Common myeloid progenitor, CD34-positive (primary cell): ENCODE measurements at regions not wholly inside any gene's neighbourhood (a gene's known extent, or its start where the extent isn't known, plus 50 kb on each side); places are given as distances from the start of the nearest gene placed in this dataset.
"Not testable (repeated sequence)": the region's sequence is repeated elsewhere in the genome, so short reads cannot be mapped to it uniquely, and the experiment has no call there.

Experiments used
- CTCF ChIA-PET: fragments of 350-600 bp; sonication (Branson Sonifier 250); formaldehyde crosslinking; loops from one replicate; lab custom pipeline; 2021; ENCODE audit warnings: antibody characterized with exemption; lab: Charles Lee
- POLR2A ChIA-PET: fragments of 350-600 bp; sonication (Branson Sonifier 250); formaldehyde crosslinking; loops from one replicate; lab custom pipeline; 2021; ENCODE audit warnings: antibody characterized with exemption; lab: Charles Lee
- DNase-seq, 3 donors: peaks; one replicate each; pipeline versions ENCODE4 v3.0.0 to v3.0.0-alpha.2; 2013
- H3K27ac ChIP-seq, 2 experiments: 1 replicate in 1 of 2; 2 replicates in 1 of 2; pipeline ENCODE4 v1.7.0; 2013; ENCODE audit warnings: inconsistent platforms in 2 of 2, low read length in 2 of 2, mild to moderate bottlenecking in 2 of 2, low read depth in 1 of 2, moderate library complexity in 1 of 2; ENCODE audit not compliant: severe bottlenecking in 2 of 2, insufficient read depth in 1 of 2, poor library complexity in 1 of 2
- H3K27me3 ChIP-seq, 5 experiments: replicated peaks in 2 of 5; 1 replicate in 3 of 5; 2 replicates in 2 of 5; pipeline versions ENCODE4 v1.6.1 to v1.7.0; 2013; ENCODE audit warnings: low read length in 4 of 5, mild to moderate bottlenecking in 2 of 5, moderate library complexity in 2 of 5, inconsistent platforms in 1 of 5; ENCODE audit not compliant: insufficient read depth in 5 of 5, control insufficient read depth in 4 of 5
- H3K36me3 ChIP-seq, 4 experiments: 1 replicate in 2 of 4; 2 replicates in 2 of 4; pipeline versions ENCODE4 v1.6.1 to v1.7.0; 2013; ENCODE audit warnings: low read length in 3 of 4, control low read depth in 1 of 4, mild to moderate bottlenecking in 1 of 4; ENCODE audit not compliant: control insufficient read depth in 4 of 4, insufficient read depth in 4 of 4
- H3K4me1 ChIP-seq, 4 experiments: 1 replicate in 3 of 4; 2 replicates in 1 of 4; pipeline versions ENCODE4 v1.6.1 to v1.7.1; 2013; ENCODE audit warnings: low read length in 3 of 4, mild to moderate bottlenecking in 3 of 4, control low read depth in 1 of 4, inconsistent platforms in 1 of 4, moderate library complexity in 1 of 4; ENCODE audit not compliant: control insufficient read depth in 4 of 4, insufficient read depth in 4 of 4; ENCODE audit errors: control extremely low read depth in 1 of 4
- H3K4me3 ChIP-seq, 7 experiments: 1 replicate in 4 of 7; 2 replicates in 3 of 7; pipeline versions ENCODE4 v1.5.1 to v1.7.0; 2013; ENCODE audit warnings: mild to moderate bottlenecking in 7 of 7, low read length in 6 of 7, moderate library complexity in 6 of 7, inconsistent platforms in 2 of 7, low read depth in 2 of 7, control low read depth in 1 of 7; ENCODE audit not compliant: insufficient read depth in 4 of 7, control insufficient read depth in 1 of 7; ENCODE audit errors: extremely low read depth in 1 of 7
- H3K9me3 ChIP-seq, 5 experiments: 1 replicate in 4 of 5; 2 replicates in 1 of 5; pipeline versions ENCODE4 v1.6.1 to v1.7.1; 2013; ENCODE audit warnings: low read length in 4 of 5, mild to moderate bottlenecking in 2 of 5, inconsistent platforms in 1 of 5, low read depth in 1 of 5, moderate library complexity in 1 of 5; ENCODE audit not compliant: control insufficient read depth in 4 of 5, insufficient read depth in 2 of 5; ENCODE audit errors: control extremely low read depth in 1 of 5
- WGBS: methylation state at CpG from one replicate; pipeline ENCODE4 v1.1.5; 2013; ENCODE audit not compliant: insufficient coverage; 5-methylcytosine and 5-hydroxymethylcytosine counted together

- Histone ChIP-seq H3K9me3 (peaks cover 0 to 3% (median 0%) of the 10 kb centered on the region in 5 experiments), H3K4me1 (peaks cover 0 to 11% (median 0%) of the 10 kb centered on the region in 4 experiments), H3K27ac (no peak overlapping the region), H3K4me3 (no peak overlapping the region), H3K36me3 (no peaks in the 10 kb centered on the region), H3K27me3 (no peaks in the 10 kb centered on the region)
- 83% methylated on average over 1 of the region's 4 CpGs for WGBS
- POLR2A ChIA-PET, result no interaction called here
- CTCF ChIA-PET, result no interaction called here
- DNase-seq, result no peak
Measured at GRCh38 chr2:16764487-16764886, 98.9 kb upstream of the CYRIA start.

- peak in 2 of 3 donors; percentile 19 to 29 for DNase-seq
- H3K4me1 ChIP-seq, result peaks cover 0 to 11% (median 0%) of the 10 kb centered on the region in 4 experiments
- WGBS, result 69% methylated on average over 3 of the region's 4 CpGs
- H3K36me3 ChIP-seq, result no peaks in the 10 kb centered on the region
- H3K27me3 ChIP-seq, result no peaks in the 10 kb centered on the region
- peaks cover 0 to 3% (median 0%) of the 10 kb centered on the region in 5 experiments for H3K9me3 ChIP-seq
- ChIA-PET CTCF (no interaction called here), POLR2A (no interaction called here)
- H3K27ac ChIP-seq, result no peak overlapping the region
- peak overlapping the region in 1 of 7 experiments; percentile 57 for H3K4me3 ChIP-seq
Measured at GRCh38 chr2:16763493-16763899, 97.9 kb upstream of the CYRIA start.

- POLR2A ChIA-PET, result no interaction called here
- CTCF ChIA-PET, result interaction anchor here (9.2 kb wide), 1 partner anchor 150 kb away, joined by 144 read pairs; no protein-coding TSS in a partner anchor
- DNase-seq, result no peak
Measured at GRCh38 chr2:16763056-16763455, 97.4 kb upstream of the CYRIA start.

GRCh38 chr2:16760426-16760825 is 94.8 kb upstream of the CYRIA start:
- 84% methylated on average over 2 of the region's 3 CpGs for whole genome bisulfite sequencing
- H3K4me1 ChIP-seq, result peaks cover 0 to 11% (median 0%) of the 10 kb centered on the region in 4 experiments
- ChIA-PET POLR2A (no interaction called here), CTCF (interaction anchor here (0.8 to 9.2 kb wide), 6 partner anchors 9 to 1123 kb away, joined by 3 to 144 read pairs (median 30); no protein-coding TSS in a partner anchor)
- DNase-seq, result no peak
- H3K9me3 ChIP-seq, result no peaks in the 10 kb centered on the region
- no peaks in the 10 kb centered on the region for H3K27me3 ChIP-seq
- no peak overlapping the region for H3K27ac ChIP-seq
- H3K36me3 ChIP-seq, result no peaks in the 10 kb centered on the region
- H3K4me3 ChIP-seq, result no peak overlapping the region

More at GRCh38 chr2:16763056-16763455, 97.4 kb upstream of the CYRIA start:
- H3K27me3 ChIP-seq, result no peaks in the 10 kb centered on the region
- no peak overlapping the region for H3K4me3 ChIP-seq
- H3K9me3 ChIP-seq, result peaks cover 0 to 3% (median 0%) of the 10 kb centered on the region in 5 experiments
- no peaks in the 10 kb centered on the region for H3K36me3 ChIP-seq
- WGBS, result 100% methylated on average over 1 of the region's 2 CpGs
- no peak overlapping the region for H3K27ac ChIP-seq
- H3K4me1 ChIP-seq, result peaks cover 0 to 11% (median 0%) of the 10 kb centered on the region in 4 experiments

- Histone ChIP-seq H3K27me3 (no peaks in the 10 kb centered on the region), H3K27ac (no peak overlapping the region), H3K9me3 (no peaks in the 10 kb centered on the region), H3K4me3 (no peak overlapping the region), H3K36me3 (no peaks in the 10 kb centered on the region), H3K4me1 (no peaks in the 10 kb centered on the region)
- WGBS, result 45% methylated on average over 20 of the region's 21 CpGs
- ChIA-PET CTCF (interaction anchor here (0.7 to 9.2 kb wide), 31 partner anchors 10 to 1125 kb away, joined by 3 to 144 read pairs (median 4); partner anchors contain the start of gene CYRIA), POLR2A (no interaction called here)
- peak; percentile 64 to 80 (median 77) for DNase-seq
Measured at GRCh38 chr2:16756831-16757644, 91.4 kb upstream of the CYRIA start.

- H3K27me3 ChIP-seq, result no peaks in the 10 kb centered on the region
- ChIA-PET CTCF (interaction anchor here (0.9 to 9.2 kb wide), 18 partner anchors 11 to 1119 kb away, joined by 3 to 144 read pairs (median 8); partner anchors contain the start of gene CYRIA), POLR2A (no interaction called here)
- WGBS, result 98% methylated on average over 6 of the region's 9 CpGs
- H3K4me1 ChIP-seq, result no peaks in the 10 kb centered on the region
- H3K4me3 ChIP-seq, result no peak overlapping the region
- DNase-seq, result no peak
- H3K27ac ChIP-seq, result no peak overlapping the region
- H3K9me3 ChIP-seq, result no peaks in the 10 kb centered on the region
- no peaks in the 10 kb centered on the region for H3K36me3 ChIP-seq
Measured at GRCh38 chr2:16755442-16755841, 89.8 kb upstream of the CYRIA start.

GRCh38 chr2:16753025-16753424 is 87.4 kb upstream of the CYRIA start:
- H3K36me3 ChIP-seq, H3K4me1 ChIP-seq, POLR2A ChIA-PET, H3K27me3 ChIP-seq, H3K27ac ChIP-seq, H3K4me3 ChIP-seq, H3K9me3 ChIP-seq, DNase-seq: not testable (repeated sequence)
- WGBS, result no CpG with 5 or more reads among the region's 1 CpG
- CTCF ChIA-PET, result interaction anchor here (0.7 to 8.2 kb wide), 7 partner anchors 16 to 139 kb away, joined by 3 to 59 read pairs (median 4); no protein-coding TSS in a partner anchor
